ENCODE measurements at regions not wholly inside any gene's neighbourhood (a gene's known extent, or its start where the extent isn't known, plus 50 kb on each side); places are given as distances from the start of the nearest gene placed in this dataset.
"Not testable (repeated sequence)": the region's sequence is repeated elsewhere in the genome, so short reads cannot be mapped to it uniquely, and the experiment has no call there.

DNA sequence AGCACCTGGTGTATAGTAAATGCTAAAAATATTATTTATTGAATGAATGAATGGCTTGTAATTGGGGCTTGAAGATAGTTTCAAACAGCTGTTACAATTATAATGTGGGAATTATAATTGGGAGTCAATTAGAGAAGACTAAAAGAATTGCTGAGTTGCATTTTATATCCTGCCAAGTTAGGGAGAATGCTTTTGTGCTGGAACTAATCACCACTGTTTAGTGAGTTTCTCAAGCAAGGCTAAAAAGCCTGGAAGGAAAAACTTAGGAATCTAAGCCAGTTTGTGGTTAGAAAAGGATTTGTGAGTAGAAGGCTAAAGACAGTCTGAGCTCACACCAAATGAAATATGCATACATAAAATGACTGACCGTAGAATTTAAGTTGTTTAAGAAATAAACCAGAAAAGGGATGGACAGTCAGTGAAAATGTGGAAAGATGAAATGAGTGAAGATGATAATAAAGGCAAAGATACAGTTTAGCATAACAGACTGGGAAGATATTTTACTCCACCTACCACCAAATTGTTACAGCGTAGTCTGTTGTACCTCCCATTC lies 647.7 kb upstream of the FSHR start:
- no peak for DNase-seq

DNA sequence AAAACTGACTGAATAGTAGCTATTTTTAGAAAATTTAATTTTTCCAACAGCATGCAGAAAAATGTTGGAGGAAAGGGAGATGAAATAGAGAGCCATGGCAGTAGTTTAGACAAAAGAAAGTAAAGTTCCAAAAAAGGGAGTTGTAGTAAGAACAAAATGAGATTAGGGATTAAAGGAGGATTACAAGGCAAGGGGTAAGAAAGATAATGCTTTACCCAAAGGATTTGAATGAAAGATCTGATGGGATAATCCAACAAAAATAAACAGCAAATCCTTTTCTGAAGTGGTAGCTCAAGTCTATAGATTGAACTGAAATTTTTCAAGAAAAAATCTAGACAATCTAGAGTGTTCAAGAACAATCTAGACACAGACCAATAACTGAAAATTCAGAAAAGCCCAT lies 644.3 kb upstream of the FSHR start:
- no peak for DNase-seq

DNA sequence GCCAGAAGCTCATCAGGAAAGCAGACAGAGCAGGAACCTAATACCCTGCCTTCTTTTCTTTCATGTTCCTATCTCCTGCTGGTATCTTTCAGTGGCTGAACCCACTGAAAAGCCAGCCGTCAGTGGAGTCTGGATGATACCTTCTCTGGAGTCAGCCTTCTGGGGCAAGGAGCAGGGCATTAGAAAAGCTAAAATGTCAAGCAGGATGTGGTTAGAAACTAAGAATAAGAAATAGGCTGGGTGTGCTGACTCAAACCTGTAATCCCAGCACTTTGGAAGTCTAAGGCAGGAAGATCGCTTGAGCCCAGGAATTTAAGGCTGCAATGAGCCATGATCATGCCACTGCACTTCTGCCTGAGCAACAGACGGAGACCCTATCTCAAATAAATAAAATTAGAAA lies 642.0 kb upstream of the FSHR start:
- no peak for DNase-seq

DNA sequence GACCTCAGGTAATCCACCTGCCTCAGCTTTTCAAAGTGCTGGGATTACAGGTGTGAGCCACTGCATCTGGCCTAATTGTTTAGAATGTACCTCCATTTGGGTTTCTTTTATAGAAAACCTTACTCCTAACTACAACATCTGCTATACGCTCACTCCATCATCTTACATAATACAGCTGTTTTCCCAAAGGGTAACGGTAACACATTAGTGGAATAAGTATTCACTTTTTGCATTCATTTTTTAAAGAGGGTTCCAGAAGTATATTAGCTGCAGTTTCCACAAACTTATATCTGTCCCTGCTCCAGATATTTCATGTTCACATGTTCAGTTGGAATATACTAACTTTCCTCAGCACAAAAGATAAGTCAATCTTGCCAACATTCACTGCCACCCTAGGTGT lies 640.1 kb upstream of the FSHR start:
- no peak for DNase-seq

DNA sequence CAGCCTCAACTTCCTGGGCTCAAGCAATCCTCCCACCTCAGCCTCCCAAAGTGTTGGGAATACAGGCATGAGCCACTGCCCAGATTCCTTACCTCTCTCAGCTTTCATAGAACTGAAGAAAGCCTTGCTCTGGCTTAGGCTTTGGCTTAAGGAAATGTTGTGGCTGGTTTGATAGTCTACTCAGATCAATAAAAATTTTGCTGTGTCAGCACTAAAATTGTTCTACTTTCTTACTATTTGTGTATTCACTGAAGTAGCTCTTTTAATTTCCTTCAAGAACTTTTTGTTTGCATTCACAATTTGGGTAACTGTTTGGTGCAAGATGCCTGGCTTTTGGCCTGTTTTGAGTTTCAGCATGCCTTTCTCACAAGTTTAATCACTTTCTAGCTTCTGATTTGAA lies 634.0 kb upstream of the FSHR start:
- DNase-seq = no peak

DNA sequence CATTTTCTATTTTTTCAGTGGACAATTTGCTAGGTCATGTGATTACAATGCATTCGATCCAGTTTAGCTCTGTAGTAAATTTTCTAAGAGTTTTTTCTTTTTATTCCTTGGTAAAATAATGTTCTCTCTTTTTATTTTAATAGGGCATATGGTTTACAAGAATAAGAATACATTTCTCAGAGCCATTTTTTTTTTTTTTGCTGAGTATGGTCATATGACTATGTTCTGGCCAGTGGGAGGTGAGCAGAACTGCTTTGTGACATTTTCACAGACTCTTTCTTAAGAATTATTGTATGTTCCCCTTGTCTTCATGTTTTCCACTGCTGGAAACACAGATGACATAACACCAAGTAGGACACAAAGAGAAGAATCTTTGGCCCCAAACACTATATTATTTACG lies 626.6 kb upstream of the FSHR start:
- no peak for DNase-seq

DNA sequence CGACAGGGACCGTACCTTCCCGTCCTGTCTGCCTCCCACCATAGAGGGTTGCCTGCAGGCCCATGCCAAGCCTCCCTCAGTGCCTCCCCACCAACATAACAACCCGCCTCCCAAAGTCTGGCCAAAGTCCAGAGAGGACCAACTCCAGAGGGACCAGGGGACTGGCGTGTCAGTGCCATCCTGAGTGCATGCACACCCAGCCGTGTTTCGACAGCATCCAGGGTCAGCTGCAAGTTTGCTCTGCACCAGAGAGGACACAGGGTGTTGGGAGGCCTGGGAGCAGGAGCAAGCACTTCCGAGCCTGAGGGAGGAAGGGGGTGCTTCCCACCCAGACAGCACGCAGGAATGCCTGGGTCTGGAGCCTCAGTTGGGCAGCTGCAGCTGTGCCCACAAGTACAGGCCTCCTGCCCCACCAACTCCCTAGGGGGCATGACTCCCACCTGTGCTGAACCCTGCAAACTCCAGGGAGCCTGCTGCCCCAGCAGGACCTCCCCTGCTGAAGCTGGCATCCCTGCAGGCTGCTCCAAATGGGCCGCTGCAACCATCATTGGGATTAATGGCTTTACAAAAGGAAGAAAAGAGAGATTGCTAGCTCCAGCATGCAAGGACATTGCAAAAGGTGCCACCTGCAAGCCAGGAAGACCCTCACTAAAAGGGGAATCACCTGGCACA lies 618.1 kb upstream of the FSHR start:
- DNase-seq = no peak

DNA sequence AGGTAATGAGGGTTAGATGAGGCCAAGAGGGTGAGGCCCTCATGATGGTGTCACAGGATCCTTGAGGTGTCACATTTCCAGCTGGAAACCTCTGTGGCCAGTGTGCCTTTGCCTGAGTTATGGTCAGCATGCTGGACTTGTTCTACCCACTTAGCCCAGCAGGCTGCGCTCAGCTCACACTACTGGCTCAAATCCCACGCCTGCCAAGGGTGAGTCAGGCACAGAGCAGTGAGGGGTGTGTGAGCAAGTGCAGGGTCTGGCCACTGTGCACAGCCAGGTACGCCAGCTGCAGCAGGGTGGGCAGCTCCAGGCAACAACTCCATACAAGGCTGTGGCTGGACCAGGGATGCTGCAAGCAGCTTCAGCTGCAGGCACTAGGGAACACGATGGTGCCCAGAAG lies 616.6 kb upstream of the FSHR start:
- no peak for DNase-seq

DNA sequence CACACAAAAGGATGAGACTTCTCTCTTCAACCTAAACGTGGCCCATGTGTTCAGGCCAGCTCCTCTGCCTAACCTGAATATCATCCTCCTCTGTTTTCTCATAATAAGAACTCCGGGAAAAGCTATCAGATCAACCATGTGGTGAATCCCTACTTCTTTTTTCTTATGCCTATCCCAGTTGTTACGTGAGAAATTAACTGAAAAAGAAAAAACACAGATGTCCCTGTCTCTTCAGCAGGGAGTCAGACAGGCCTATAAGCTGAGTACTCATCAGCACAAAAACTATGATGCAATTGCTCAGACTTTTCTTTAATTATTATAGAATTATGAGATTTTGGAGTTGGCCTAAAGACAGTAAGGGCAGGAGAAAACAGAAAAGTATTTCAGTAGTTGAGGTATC lies 613.0 kb upstream of the FSHR start:
- DNase-seq = no peak

DNA sequence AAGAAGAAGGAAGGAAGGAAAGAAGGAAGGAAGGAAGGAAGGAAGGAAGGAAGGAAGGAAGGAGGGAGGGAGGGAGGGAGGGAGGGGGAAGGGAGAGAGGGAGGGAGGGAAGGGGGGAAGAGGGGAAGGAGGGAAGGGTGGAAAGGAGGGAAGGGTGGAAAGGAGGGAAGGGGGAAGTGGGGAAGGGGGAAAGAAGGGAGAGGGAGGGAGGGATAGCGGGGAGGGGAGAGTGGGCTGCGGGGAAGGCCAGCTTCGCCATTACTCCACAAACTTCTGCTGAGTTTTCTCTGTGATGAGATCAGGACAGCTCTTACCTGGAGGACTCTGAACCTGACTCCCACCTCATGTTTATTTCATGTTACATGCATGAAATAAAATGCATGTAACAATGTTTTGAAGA lies 601.5 kb upstream of the FSHR start:
- no peak for DNase-seq

DNA sequence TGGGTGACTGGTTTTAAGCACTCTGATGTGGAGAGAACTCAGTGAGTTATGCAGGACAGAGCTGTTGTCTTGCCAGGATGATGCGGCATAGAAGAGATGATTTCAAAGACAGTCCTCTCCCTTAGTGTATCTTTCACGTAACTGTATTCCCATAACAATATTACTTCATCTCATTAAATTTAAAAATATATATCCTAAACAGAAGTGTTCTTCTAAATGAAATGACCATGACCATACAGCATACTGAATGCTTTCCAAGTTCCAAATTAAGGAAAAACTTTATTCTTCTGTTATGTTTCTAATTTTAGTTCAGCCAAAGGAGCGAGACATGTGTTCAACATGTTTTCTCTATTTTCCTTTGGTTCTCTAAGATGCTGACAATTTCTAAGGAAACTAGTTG lies 600.1 kb upstream of the FSHR start:
- DNase-seq = no peak

DNA sequence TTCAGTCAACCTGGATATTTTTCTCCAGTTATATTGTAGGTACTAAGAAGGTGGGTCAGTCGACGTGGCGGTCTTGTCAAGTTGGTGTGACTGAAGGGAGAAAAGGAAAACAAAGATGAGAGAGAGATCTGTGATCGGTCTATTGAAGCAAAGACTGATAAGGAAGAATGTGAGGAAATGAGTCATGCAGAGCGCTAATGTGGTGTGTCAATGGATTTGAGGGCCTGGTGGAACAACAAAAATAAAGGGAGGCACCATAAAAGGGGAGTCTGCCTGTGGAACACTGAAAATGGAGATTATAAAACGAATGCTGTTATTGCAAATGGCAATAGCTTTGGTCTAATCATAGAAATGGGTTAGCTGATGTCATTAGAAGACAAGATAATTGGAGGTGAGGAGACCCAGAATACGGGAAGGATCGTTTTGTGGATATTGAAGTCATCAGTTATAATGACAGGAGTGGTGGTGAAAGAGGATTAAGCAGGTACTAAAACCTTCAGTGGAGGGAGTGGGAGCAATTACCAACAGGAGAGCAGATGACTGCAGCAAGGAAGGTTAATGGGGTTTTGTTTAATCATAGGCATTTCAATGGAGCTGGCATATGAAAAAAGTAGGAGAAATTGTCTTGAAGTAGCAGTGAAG lies 599.1 kb upstream of the FSHR start:
- DNase-seq = peak; percentile 8

DNA sequence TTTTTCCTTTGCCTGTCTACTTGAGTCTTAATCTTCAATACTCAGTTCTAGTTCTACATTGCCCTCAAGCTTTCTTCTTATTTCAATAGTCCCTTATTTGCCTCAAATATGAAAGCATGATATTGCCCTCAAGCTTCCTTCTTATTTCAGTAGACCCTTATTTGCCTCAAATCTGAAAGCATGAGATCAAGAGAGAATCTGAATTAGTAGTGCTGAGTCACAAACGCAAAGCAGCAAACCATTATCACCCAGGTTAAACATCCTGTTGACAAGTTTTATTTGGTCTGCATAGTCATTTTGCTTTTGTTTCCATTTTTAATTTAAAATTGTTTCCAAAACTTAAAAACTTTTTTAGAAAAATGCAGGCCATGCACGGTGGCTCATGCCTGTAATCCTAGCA lies 583.3 kb upstream of the FSHR start:
- DNase-seq = no peak

DNA sequence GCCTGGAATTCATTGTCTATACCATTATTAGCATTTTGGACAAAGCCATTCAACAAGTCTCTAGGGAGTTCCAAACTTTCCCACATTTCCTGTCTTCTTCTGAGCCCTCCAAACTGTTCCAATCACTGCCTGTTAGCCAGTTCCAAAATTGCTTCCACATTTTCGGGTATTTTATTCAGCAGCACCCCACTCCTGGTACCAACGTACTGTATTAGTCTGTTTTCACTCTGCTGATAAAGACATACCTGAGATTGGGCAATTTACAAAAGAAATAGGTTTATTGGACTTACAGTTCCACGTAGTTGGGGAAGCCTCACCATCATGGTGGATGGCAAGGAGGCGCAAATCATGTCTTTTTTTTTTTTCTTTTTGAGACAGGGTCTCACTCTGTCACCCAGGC lies 578.6 kb upstream of the FSHR start:
- not testable (repeated sequence) for DNase-seq

DNA sequence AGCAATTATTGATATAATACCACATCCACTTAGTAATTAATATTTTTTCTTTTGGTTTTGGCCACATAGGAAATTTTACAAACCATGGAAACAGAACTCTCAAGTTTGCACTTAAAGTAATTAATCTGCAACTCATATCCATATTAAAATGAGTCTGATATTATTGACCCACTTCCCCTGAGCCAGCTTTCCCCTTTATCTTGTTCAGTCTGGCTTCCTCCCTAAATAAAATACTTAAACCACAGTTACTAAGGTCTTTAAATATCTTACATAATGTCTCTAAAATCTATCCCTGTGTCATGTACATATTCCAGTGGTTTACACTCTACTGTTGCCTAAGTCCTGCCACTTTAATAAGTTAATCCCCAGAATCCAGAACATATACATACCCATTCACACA lies 564.9 kb upstream of the FSHR start:
- no peak for DNase-seq

DNA sequence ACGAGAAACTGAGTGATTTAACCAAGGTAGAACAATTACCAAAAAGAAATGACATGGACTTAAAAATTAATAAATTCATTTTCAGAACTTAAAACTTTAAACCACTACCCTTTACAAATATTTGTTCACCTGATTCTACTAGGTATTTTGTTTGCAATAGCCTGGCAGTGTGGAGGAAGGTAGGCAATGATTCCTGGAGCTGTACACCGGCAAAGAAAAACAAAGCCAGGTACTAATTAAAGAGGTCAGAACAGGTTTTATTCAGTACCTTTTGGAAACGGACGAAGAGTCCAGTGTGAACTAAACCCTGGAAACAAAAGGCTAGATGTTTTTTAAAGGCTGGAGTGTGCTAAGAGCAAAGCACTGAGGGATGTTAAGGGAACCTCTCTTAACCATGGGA lies 561.3 kb upstream of the FSHR start:
- no peak for DNase-seq

DNA sequence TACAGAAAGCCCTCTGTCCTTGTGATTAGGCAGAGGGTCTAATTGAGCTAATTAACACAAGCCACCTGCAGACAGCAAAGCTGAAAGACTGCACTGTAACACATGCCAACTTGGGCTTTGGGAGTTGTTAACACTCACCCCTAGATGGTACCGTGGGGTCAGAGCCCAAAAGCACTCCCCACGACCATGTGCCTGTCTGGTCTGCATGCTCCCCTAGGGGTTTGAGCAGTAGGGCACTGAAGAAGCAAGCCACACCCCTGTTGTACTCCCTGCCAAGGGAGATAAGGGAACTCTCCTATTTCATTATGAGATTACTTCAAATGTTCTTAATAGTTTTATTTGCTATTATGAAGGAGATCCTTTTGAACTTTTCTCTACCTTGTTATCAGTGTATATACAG lies 560.1 kb upstream of the FSHR start:
- no peak for DNase-seq

DNA sequence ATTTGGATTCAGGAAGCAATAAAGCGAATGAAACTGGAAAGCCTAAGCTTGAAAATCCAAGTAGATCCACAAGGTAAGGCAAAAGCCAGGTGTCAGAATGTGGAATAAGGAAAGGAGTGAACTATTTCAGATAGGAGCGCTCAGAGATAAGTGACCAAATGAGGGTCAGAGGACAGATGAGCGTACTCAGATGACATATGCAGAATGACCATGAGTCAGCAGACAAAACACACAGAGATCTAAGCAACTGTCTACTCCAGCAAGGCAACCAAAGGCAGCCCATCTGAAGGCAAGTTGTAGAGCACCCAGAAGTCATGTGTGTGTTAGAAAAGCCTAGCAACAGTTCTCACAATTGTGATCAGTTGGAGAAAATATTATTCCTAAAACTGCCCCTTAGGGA lies 548.4 kb upstream of the FSHR start:
- no peak for DNase-seq

DNA sequence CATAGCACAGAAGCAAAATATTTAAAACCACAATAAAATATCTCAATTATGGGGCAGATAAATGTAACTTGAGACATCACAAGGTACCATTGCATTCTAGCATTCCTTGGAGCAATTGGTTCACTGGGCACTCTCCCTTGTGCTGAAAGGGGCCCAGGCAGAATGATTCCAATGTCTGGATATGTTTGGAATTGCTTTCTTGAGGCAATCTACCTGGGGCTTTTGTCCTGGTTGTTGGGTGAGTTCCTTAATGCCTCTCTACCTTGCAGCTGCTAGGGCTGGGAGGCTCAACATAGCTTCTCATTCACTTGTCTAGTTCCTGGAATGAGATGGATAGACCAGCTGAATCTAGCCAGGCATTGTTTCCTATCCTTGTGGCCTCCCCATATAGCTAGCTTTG lies 539.6 kb upstream of the FSHR start:
- no peak for DNase-seq

DNA sequence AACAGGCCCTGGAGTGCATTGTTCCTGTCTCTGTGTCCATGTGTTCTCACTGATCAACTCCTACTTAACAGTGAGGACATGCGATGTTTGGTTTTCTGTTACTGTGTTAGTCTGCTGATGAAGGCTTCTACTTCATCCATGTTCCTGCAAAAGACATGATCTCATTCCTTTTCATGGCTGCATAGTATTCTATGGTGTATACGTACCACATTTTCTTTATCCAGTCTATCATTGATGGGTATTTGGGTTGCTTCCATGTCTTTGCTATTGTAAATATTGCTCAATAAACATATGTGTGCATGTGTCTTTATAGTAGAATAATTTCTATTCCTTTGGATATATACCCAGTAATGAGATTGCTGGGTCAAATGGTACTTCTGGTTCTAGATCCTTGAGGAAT lies 537.7 kb upstream of the FSHR start:
- not testable (repeated sequence) for DNase-seq

DNA sequence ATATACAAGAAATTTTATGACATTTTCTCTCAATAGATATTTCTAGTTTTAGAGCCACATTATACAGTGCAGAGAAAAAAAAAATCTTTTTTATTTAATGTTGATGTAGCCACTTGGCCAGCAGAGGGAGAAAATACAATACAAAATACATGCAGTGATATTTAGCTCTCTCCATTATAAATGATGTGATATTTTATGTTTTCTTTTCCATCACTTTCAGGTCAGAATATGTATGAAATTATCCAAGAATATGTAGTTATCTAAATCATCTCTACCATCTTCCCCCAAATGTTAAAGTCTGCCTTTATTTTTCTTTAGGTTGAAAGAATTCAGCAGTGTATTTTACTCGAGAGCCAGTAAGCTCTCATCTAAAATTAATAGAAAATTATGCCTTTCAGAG lies 533.6 kb upstream of the FSHR start:
- DNase-seq = no peak

DNA sequence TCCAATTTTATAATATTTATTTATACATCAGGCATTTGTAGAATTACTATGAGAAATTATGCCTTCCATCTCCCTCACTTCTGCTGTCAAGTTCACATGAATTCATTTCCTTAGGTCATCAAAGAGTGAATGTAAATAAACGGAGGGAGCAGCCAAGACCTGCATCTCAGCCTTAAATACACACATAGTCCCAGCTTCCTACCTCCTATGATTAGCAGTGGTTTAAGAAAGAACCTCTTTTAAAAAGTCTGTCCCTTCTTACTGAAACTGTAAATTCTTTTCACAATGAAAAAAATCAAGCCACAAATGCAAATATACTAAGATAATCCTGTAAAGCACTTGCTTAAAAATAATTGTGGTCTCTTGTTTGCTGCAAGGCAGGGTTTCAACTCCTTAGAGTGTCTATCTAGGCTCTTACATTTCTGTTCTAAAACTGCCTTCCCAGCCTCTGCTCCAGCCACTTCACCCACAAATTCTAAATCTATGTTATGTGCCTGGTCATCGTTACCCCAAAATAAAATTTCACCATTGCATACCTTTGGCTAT lies 532.7 kb upstream of the FSHR start:
- no peak for DNase-seq

DNA sequence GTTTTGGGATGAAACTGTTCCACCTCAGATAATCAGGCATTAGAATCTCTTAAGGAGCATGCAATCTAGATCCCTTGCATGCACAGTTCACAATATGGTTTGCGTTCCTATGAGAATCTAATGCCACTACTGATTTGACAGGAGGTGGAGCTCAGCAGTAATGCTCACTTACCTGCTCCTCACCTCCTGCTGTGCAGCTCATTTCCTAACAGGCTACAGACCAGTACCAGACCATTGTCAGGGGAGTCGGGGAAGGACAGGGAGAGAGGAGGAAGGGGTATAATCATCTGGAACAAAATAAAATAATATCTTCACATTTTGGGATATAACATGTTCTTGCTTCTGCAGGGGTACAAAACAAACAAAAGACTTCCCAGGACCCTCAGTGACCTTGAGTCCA lies 532.0 kb upstream of the FSHR start:
- DNase-seq = no peak

DNA sequence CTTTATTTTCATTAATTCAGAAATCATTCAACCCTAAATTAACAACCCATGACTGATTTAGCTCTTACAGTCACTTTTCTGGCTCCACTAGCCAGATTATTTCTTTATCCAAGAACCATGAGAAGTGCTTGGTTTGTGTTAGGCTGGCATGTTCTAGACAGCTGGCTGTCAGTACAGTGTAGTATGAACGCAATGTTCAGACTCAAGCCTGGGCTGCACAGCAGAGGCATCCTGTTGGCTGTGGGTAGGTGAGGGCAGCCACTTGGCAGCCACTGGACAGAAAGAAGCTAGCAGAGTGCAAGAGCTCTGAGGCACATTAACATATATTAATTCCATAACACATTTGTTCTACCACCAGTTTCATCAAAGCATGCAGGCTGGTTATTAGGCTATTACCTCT lies 522.9 kb upstream of the FSHR start:
- no peak for DNase-seq

DNA sequence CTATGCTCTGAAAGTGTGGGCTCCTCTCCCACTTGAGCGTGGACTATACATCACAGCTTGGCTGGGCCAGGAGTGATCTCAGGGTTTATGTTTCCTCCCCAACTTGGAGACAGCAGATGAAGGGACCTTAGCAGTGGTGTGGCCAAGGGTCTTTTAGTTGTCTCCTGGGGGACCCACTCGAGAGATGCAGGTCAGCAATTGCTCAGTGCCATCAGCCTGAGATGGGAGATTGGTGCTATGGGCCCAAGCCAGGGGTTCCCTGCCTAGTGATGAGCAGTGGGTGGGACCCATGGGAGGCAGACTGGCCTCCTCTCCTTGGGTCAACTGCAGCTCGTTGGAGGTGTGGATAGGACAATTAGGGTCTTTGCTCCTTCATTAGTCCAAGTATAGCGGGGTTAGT lies 510.5 kb upstream of the FSHR start:
- DNase-seq = no peak

All from NCI-H748 treated with DMSO at 0.1 percent for 48 hours (cell line).